ENCODE measurements at regions not wholly inside any gene's neighbourhood (a gene's known extent, or its start where the extent isn't known, plus 50 kb on each side); places are given as distances from the start of the nearest gene placed in this dataset.

DNA sequence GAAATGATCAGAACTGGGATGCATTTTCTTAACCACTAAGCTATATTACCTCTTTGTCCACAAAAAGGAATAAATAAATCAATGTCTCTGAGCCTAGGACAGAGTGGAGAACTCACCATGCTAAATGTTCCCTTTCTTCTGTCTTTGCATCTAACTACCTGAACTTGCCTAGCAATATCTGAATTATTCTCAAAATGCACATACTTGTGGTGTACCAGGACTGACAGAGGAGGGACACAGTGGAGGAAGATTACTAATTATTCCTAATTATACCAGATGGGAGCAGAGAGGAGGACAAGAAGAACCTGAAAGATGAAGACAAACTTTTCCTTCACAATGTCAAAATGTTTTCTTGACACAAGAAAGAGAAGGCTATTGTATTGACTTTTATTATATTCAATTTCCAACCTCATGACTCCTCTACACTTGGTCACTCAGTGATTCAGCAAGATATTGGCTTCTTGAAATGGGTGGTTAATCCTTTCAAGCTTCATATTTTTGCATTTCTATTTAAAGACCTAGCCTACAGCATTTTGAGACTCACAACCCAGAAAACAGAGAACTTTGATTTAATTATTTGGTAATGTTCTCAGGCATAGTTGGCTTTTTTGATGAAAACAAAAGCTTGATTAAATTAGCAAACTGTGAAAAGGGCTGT lies 117.2 kb upstream of the LRFN5 start:
- intact Hi-C loops (cut with DNase I; ENCODE audit: low total_unique reads): no loop called here

DNA sequence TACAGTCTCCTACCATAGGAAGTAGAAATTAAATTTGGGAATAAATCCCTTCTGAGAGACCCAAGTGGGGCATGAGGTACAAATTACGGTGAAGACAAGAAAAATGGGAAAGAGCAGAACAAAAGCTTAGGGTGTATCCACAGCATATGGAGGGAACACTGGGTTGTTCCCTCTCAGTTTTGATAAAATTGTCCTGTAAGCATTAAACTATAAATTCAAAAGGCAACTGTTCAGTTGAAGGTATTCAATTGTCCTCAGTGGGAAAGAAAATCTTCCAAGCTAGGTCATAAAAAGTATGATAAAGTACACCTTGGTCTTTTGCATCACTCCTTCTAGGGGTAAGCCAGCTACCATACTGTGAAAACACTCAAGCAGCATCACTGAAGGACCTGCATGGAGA lies 118.3 kb upstream of the LRFN5 start:
- no peak for DNase-seq (ENCODE audit: low spot score in 2 of 2)
- H3K4me3 ChIP-seq (ENCODE audit: low read depth, poor library complexity, severe bottlenecking): no peak overlapping the region
- intact Hi-C loops (cut with DNase I; ENCODE audit: low total_unique reads): no loop called here
- WGBS, 2 donors: 79 to 92% methylated on average over 1 of the region's 1 CpG
- no peak for TF ChIP-seq POLR2A (IDR thresholded peaks at IDR 0.05)

More for the DNA sequence above, 117.2 kb upstream of the LRFN5 start:
- DNase-seq (ENCODE audit: low spot score in 2 of 2): no peak
- TF ChIP-seq, protein P1, sequence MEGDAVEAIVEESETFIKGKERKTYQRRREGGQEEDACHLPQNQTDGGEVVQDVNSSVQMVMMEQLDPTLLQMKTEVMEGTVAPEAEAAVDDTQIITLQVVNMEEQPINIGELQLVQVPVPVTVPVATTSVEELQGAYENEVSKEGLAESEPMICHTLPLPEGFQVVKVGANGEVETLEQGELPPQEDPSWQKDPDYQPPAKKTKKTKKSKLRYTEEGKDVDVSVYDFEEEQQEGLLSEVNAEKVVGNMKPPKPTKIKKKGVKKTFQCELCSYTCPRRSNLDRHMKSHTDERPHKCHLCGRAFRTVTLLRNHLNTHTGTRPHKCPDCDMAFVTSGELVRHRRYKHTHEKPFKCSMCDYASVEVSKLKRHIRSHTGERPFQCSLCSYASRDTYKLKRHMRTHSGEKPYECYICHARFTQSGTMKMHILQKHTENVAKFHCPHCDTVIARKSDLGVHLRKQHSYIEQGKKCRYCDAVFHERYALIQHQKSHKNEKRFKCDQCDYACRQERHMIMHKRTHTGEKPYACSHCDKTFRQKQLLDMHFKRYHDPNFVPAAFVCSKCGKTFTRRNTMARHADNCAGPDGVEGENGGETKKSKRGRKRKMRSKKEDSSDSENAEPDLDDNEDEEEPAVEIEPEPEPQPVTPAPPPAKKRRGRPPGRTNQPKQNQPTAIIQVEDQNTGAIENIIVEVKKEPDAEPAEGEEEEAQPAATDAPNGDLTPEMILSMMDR (IDR thresholded peaks at IDR 0.05): no peak
- no peak for TF ChIP-seq POLR2A (IDR thresholded peaks at IDR 0.05)
- no peak overlapping the region for H3K4me3 ChIP-seq (ENCODE audit: low read depth, poor library complexity, severe bottlenecking)

DNA sequence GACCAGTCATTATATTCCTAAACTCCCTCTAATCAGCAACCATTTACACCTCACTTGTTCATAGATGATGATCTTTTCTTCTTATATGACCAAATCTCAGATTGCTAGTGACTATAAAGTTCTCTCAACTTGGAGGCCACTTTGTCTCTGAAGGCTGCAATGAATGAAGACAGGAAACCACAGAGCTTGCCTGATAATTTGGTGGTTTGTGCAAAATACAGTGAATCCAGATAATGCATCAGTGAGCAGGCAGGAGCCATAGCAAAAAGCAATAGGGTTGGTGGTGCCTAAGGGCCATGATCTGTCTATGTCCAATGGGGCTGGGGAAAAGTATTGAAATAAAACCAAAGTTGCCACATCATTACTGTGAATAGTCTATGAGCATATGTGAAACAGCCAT lies 123.8 kb upstream of the LRFN5 start:
- H3K4me3 ChIP-seq (ENCODE audit: low read depth, poor library complexity, severe bottlenecking): no peak overlapping the region
- intact Hi-C loops (cut with DNase I; ENCODE audit: low total_unique reads): no loop called here
- TF ChIP-seq, protein P1 (IDR thresholded peaks at IDR 0.05): no peak
- no peak for TF ChIP-seq POLR2A (IDR thresholded peaks at IDR 0.05)
- DNase-seq (ENCODE audit: low spot score in 2 of 2): no peak

DNA sequence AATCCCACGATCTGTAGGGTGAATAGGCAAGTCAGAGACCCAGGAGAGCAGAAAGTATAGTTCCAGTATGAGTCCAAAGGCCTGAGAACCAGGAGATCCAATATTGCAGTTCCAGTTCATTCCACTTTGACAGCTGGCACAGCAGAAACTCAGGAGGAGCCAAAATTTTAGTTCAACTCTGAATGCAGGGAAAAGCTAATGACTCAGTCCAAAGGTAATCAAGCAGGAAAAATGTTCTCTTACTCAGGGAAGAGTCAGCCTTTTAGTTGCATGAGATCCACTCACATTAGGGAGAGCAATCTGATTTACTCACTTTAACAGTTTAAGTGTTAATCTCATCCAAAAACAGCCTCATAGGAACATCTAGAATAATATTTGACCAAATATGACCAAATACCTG lies 130.2 kb upstream of the LRFN5 start:
- H3K4me3 ChIP-seq (ENCODE audit: low read depth, poor library complexity, severe bottlenecking): no peak overlapping the region
- intact Hi-C loops (cut with DNase I; ENCODE audit: low total_unique reads): no loop called here
- 45% methylated on average over 1 of the region's 1 CpG for WGBS, 2 donors
- no peak for DNase-seq (ENCODE audit: low spot score in 2 of 2)
- TF ChIP-seq, protein P1 (IDR thresholded peaks at IDR 0.05): no peak
- TF ChIP-seq POLR2A (IDR thresholded peaks at IDR 0.05): no peak

DNA sequence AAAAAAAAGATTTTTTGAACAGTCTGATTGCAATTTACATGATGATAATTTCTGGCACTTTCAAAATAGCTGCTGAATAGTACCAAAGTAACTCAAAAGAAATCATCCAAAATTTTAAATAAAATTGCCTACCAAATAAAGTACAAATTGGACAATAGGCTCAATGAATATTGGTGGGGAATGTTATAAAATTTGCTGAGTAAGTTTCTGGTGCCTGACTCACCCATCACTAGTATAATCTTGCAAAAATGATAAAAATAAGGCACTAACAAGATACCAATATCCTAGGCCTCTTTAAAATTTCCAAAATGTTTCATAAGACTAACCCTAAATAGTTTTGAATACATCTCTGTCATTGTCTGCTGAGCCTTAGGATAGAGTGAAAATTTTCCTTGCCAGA lies 145.3 kb upstream of the LRFN5 start:
- H3K4me3 ChIP-seq (ENCODE audit: low read depth, poor library complexity, severe bottlenecking): no peak overlapping the region
- DNase-seq (ENCODE audit: low spot score in 2 of 2): no peak
- no peak for TF ChIP-seq POLR2A (IDR thresholded peaks at IDR 0.05)
- TF ChIP-seq, protein P1 (IDR thresholded peaks at IDR 0.05): no peak
- intact Hi-C loops (cut with DNase I; ENCODE audit: low total_unique reads): no loop called here

DNA sequence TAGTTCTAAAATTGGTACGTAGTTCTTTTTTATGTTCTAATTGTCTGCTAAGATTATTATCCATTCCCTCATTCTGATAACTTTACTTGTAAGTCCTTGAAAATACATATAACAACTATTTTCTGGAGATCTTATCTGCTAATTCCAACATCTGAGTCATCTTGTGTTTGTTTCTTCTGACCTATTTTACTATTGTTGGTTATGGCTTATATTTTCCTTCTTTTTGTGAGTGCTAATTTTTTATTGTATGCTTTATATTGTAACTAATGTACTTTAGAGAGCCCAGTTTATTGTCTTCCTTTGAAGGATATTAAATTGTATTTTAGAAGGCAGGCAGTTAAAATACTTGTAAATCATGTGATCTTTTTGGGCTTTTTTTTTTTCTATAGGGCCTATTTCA lies 149.3 kb upstream of the LRFN5 start:
- no peak for DNase-seq (ENCODE audit: low spot score in 2 of 2)
- TF ChIP-seq POLR2A (IDR thresholded peaks at IDR 0.05): no peak
- TF ChIP-seq, protein P1 (IDR thresholded peaks at IDR 0.05): no peak
- intact Hi-C loops (cut with DNase I; ENCODE audit: low total_unique reads): no loop called here
- WGBS, 2 donors: 84 to 89% methylated on average over 1 of the region's 1 CpG
- H3K4me3 ChIP-seq (ENCODE audit: low read depth, poor library complexity, severe bottlenecking): no peak overlapping the region
